ENCODE measurements at regions not wholly inside any gene's neighbourhood (a gene's known extent, or its start where the extent isn't known, plus 50 kb on each side); places are given as distances from the start of the nearest gene placed in this dataset.

DNA sequence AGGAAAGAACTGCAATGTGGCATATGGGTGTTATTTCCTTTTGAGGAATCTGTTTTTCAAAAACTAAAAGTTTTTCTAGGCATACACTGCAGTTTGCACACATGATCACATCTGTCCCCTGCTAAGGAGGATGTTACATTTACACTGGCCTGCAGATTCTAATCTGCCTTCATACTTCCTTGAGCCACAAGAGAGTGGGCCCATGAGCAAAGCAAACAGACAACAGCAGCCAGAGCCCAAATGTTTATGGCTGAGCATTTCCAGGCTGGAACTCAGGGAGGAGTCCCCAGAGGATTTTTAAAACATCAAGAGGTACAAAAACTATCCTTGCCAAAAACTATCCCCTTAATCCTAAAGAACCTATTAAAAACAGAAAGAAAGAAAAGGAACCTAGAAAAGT, 117.2 kb upstream of the MTNR1B start:
- Mint-ChIP-seq H3K4me3 (no peak overlapping the region), H3K36me3 (no peaks in the 10 kb centered on the region), H3K9me3 (no peaks in the 10 kb centered on the region), H3K27ac (no peak overlapping the region), H3K4me1 (no peaks in the 10 kb centered on the region), H3K27me3 (no peaks in the 10 kb centered on the region)
- DNase-seq (no peak), ATAC-seq (ENCODE audit: low read depth in 2 of 2) (no peak)

DNA sequence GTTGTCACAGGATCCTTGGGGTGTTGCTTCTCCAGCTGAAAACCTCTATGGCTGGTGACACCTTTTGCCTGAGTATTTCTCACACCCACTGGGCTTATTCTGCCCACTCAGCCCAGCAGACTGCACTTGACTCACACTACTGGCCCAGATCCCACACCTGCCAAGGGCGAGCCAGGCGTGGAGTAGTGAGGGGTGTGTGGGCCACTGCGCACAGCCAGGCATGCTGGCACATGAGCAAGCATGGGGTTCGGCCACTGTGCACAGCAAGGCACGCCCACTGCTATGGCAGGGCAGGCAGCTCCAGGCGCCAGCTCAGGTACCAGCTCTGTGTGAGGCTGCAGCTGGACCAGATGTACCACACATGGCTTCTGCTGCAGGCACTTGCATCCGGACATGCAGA, 116.5 kb upstream of the MTNR1B start:
- no peaks in the 10 kb centered on the region for H3K9me3 Mint-ChIP-seq
- peak overlapping the region in 1 of 6 donors; percentile 62 for H3K27ac Mint-ChIP-seq
- H3K27me3 Mint-ChIP-seq, result no peaks in the 10 kb centered on the region
- H3K4me3 Mint-ChIP-seq, result no peak overlapping the region
- DNase-seq, result no peak
- H3K4me1 Mint-ChIP-seq, result no peaks in the 10 kb centered on the region
- no peak for ATAC-seq (ENCODE audit: low read depth in 2 of 2)
- H3K36me3 Mint-ChIP-seq, result no peaks in the 10 kb centered on the region

DNA sequence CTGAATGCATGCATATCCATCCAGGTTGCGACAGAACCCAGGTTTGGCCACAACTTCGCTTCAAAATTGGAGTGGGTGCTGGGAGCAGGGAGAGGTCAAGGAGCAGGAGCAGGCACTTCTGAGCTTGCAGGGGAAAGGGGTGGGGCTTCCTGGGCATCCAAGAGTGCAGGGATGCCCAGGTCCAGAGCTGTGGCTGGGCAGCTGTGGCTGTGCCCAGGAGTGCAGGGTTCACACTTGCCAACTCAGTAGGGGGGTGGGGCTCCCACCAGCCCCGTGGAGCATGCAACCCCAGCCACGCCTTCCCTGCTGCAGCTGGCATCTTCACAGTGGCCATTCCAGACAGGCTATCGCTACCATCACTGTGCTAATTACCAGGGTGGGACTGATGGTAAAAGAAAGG, 115.3 kb upstream of the MTNR1B start:
- Mint-ChIP-seq H3K4me3 (no peak overlapping the region), H3K9me3 (no peaks in the 10 kb centered on the region), H3K36me3 (no peaks in the 10 kb centered on the region), H3K27me3 (no peaks in the 10 kb centered on the region), H3K27ac (no peak overlapping the region), H3K4me1 (no peaks in the 10 kb centered on the region)
- DNase-seq (no peak), ATAC-seq (ENCODE audit: low read depth in 2 of 2) (no peak)

DNA sequence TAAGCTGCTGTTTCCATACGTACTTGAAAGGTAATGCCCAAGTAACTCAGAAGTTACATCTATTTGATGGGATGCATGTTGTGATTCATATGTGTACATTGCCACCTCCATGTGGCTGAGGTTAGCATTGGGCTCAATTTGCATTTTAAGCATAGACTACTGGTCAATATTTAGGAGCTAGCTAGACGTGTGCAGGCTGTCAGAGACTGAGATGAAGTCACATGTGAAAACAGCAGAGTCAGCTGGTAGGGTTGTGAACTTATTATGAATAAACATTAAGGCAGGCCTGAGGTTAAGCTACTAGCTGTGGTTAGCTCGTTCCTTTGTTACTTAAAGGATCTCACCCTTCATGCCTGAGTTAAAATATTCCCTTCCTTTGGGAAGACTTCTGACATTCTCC, 114.5 kb upstream of the MTNR1B start:
- ATAC-seq (ENCODE audit: low read depth in 2 of 2) (no peak), DNase-seq (no peak)
- Mint-ChIP-seq H3K9me3 (no peaks in the 10 kb centered on the region), H3K36me3 (no peaks in the 10 kb centered on the region), H3K4me3 (no peak overlapping the region), H3K27me3 (no peaks in the 10 kb centered on the region), H3K4me1 (no peaks in the 10 kb centered on the region), H3K27ac (no peak overlapping the region)

GRCh38 chr11:92855607-92856405, 113.6 kb upstream of the MTNR1B start:
- no peaks in the 10 kb centered on the region for H3K36me3 Mint-ChIP-seq

DNA sequence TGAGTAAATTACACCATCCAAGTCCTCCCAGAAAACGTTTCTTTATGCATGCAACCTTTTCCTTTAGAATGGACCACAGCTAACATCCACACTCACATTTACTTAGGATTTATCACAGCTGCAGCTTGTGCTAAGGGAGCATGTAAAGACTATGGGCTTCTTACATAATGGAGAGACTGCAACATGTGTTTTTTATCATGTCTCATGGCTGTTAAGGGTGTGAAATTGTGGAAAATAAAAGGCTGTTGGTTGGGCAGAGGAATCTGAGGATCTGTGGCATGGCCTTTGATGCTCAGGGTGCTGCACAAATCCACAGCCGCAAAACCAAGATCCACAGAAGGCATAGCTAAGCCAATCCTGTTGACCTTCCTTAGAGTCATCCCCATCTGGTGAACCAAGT, 112.0 kb upstream of the MTNR1B start:
- Mint-ChIP-seq H3K9me3 (no peaks in the 10 kb centered on the region), H3K4me1 (no peaks in the 10 kb centered on the region), H3K36me3 (no peaks in the 10 kb centered on the region), H3K27me3 (no peaks in the 10 kb centered on the region), H3K4me3 (no peak overlapping the region), H3K27ac (no peak overlapping the region)
- no peak for ATAC-seq (ENCODE audit: low read depth in 2 of 2)
- no peak for DNase-seq

More at GRCh38 chr11:92855607-92856405, 113.6 kb upstream of the MTNR1B start:
- H3K4me1 Mint-ChIP-seq, result no peaks in the 10 kb centered on the region
- DNase-seq, result no peak
- H3K27me3 Mint-ChIP-seq, result no peaks in the 10 kb centered on the region
- ATAC-seq (ENCODE audit: low read depth in 2 of 2), result no peak
- no peak overlapping the region for H3K4me3 Mint-ChIP-seq
- H3K9me3 Mint-ChIP-seq, result no peaks in the 10 kb centered on the region
- H3K27ac Mint-ChIP-seq, result no peak overlapping the region

DNA sequence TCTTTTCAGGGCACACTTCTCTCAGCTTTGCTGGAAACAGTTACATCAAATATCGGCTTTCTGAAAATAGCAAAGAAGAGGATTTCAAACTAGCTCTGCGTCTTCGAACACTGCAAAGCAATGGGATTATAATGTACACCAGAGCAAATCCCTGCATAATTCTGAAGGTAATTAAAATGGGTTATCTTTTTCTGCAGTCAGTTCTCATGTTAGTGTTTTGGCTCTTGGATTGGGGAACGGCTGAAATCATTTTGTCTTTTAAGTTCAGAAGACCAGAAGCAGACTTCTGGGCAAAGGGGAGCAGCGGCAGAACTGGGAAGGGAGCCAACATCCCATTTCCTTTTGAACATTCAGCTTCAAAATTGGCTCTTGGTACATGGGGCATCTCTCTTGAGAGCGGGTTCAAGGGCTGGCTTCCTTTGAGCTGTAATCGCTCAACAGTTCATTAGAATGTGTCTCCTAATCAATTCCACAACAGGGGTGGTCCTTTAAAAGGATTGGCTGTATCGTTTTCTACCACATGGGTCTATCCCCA, 110.2 kb upstream of the MTNR1B start:
- ATAC-seq (ENCODE audit: low read depth in 2 of 2) (no peak), DNase-seq (no peak)
- Mint-ChIP-seq H3K4me3 (no peak overlapping the region), H3K9me3 (no peaks in the 10 kb centered on the region), H3K4me1 (no peaks in the 10 kb centered on the region), H3K36me3 (no peaks in the 10 kb centered on the region), H3K27ac (no peak overlapping the region), H3K27me3 (no peaks in the 10 kb centered on the region)

DNA sequence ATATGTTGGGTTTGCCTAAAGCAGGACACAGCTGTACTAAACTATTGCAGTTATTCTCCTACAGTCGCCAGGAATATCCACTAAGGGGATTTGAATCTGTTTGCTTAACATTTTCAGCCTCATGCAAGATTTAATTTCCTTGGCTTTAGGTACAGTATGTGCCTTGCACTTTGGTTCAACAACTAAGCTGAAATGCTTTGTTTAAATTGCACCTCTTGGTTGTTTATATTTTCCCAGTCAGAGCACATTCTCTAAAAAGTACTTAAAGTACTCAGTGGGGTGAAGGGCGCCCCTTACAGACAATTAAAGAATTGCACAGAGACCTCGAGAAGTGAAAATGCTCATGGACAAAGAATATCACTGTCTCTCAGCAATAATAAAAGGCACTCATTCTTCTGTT, 107.8 kb upstream of the MTNR1B start:
- H3K4me3 Mint-ChIP-seq, result no peak overlapping the region
- DNase-seq (no peak), ATAC-seq (ENCODE audit: low read depth in 2 of 2) (no peak)
- no peaks in the 10 kb centered on the region for H3K4me1 Mint-ChIP-seq
- no peaks in the 10 kb centered on the region for H3K27me3 Mint-ChIP-seq
- no peaks in the 10 kb centered on the region for H3K9me3 Mint-ChIP-seq
- H3K36me3 Mint-ChIP-seq, result no peaks in the 10 kb centered on the region
- no peak overlapping the region for H3K27ac Mint-ChIP-seq

DNA sequence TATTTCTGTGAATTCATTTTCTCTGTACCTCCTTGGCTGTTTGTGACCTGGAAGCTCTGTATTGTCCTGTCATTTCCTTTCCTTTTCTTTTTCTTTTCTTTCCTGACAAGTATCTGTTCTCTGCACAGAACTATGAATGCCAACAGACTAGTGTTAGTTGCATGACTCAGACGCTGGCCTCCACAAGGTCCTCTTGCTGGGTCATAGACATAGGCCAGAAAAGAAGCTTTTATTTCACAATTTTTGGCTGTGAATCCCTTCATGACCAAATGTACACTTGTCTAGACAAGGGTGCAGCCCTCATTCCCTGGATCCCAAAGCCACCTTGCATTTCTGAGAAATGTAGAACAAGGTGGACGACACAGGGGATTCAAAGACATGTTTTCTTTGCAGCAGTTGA, 104.1 kb upstream of the MTNR1B start:
- Mint-ChIP-seq H3K4me1 (no peaks in the 10 kb centered on the region), H3K9me3 (no peaks in the 10 kb centered on the region), H3K4me3 (no peak overlapping the region), H3K36me3 (no peaks in the 10 kb centered on the region), H3K27ac (no peak overlapping the region), H3K27me3 (no peaks in the 10 kb centered on the region)
- ATAC-seq (ENCODE audit: low read depth in 2 of 2) (no peak), DNase-seq (no peak)

GRCh38 chr11:92866679-92867282, 102.7 kb upstream of the MTNR1B start:
- ATAC-seq (ENCODE audit: low read depth in 2 of 2), result no peak
- Mint-ChIP-seq H3K9me3 (no peaks in the 10 kb centered on the region), H3K4me3 (no peak overlapping the region), H3K27me3 (no peaks in the 10 kb centered on the region), H3K36me3 (no peaks in the 10 kb centered on the region), H3K4me1 (no peaks in the 10 kb centered on the region), H3K27ac (no peak overlapping the region)
- no peak for DNase-seq

DNA sequence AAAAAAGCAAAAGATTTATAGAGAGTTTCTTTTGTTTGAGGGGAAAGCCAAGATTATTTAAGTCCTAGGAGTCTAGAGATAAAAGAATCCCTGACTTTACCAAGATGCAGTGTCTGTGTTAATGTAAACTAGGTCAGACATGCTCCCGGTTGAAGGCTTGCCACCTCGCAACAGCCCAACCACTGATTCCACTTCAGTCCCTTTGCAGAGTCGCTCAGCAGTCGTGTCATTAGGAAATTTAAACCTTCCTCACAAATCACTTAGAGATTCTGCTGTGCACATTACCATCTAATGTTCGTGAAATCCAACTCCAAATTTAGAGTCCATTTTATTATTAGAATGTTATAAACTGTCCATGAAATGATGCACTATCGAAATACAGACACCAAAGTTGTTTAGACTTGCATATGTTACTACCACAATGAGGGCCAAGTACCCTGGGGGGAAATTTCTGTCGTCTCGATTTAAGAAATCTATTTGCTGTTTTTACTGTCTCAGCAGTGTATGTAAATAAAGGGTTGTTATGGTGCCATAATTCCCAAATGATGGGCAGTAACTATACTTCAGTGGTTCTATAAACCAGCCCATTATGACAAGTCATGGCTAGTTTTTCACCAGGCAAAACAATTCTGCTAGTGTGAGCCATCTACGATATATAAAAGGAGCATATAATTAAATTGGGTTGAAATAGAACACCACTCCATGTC, 101.4 kb upstream of the MTNR1B start:
- no peak for DNase-seq
- Mint-ChIP-seq H3K27ac (no peak overlapping the region), H3K4me1 (no peaks in the 10 kb centered on the region), H3K27me3 (no peaks in the 10 kb centered on the region), H3K9me3 (no peaks in the 10 kb centered on the region), H3K36me3 (no peaks in the 10 kb centered on the region), H3K4me3 (no peak overlapping the region)
- no peak for ATAC-seq (ENCODE audit: low read depth in 2 of 2)

DNA sequence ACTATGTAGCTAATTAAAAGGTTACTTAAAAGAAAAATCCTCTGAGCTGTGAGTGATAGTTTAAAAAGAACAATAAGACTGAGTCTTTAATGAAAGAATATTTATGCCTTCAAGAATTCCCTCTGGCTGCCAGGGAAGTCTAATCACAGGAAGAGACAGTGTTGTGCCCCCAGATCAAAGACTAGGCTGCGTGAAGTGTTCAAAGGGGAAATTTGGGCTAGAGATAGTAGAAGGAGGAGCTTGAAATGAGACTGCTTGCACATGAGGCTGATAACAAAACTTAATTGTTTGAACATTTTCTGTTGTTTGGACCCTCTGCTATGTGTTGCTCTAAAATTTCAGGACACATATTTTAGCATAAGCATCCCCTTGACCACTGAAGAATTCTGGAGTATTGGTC, 99.7 kb upstream of the MTNR1B start:
- no peaks in the 10 kb centered on the region for H3K27me3 Mint-ChIP-seq
- no peaks in the 10 kb centered on the region for H3K9me3 Mint-ChIP-seq
- H3K4me1 Mint-ChIP-seq, result no peaks in the 10 kb centered on the region
- ATAC-seq (ENCODE audit: low read depth in 2 of 2) (no peak), DNase-seq (no peak)
- no peak overlapping the region for H3K27ac Mint-ChIP-seq
- H3K36me3 Mint-ChIP-seq, result no peaks in the 10 kb centered on the region
- H3K4me3 Mint-ChIP-seq, result no peak overlapping the region

DNA sequence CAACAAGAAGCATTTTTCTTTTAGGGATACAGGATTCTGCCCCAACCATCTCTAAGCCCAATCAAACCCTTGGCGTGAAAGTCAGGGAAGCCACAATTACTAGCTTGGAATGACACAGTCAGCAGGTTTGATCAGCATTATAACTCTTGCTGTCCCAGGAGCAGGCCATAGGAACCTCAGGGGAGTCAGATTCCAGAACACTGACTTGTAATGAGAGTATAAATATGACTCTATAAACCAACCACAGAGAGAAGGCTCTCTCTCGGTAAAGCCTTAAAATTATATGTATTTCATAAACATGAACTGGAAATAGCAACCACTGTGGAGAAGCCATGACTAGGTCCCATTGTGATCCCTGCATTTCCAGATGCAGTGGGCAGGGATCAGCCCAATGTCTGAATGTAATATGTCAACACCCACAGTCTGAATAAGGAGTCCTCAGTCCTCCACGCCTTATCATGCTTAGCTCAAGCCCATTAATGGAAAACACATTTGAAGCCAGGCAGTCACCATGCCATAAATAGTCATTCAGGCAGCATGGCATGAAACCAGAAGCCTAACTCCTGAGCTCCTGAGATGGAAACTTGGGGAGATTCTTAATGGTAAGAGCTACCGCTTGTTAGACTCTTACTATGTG, 99.1 kb upstream of the MTNR1B start:
- Mint-ChIP-seq H3K4me1 (no peaks in the 10 kb centered on the region), H3K4me3 (no peak overlapping the region), H3K36me3 (no peaks in the 10 kb centered on the region), H3K27ac (no peak overlapping the region), H3K27me3 (no peaks in the 10 kb centered on the region), H3K9me3 (no peaks in the 10 kb centered on the region)
- ATAC-seq (ENCODE audit: low read depth in 2 of 2) (no peak), DNase-seq (no peak)

DNA sequence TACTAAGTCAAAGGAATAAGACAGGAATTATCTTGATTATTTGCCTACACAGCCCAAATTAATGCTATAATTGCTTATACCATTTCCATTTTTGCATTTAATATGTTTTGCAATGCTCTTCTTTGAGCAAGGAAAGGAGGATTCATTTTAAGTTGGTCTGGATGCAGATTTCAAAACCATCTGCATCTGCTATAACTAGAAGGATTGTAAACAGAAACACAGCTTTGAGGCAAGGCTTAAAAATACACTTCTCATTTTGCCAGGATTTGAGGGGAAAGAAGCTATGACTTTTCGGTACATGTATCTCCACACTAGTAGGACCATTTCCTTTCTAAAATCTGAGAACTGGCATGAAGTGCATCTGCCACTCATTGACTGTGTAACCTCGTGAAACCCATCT, 95.9 kb upstream of the MTNR1B start:
- Mint-ChIP-seq H3K4me1 (no peaks in the 10 kb centered on the region), H3K4me3 (no peak overlapping the region), H3K27me3 (no peaks in the 10 kb centered on the region), H3K27ac (no peak overlapping the region), H3K9me3 (no peaks in the 10 kb centered on the region), H3K36me3 (no peaks in the 10 kb centered on the region)
- ATAC-seq (ENCODE audit: low read depth in 2 of 2) (no peak), DNase-seq (no peak)

Data from naive B cell (primary cell).